ENCODE measurements at regions not wholly inside any gene's neighbourhood (a gene's known extent, or its start where the extent isn't known, plus 50 kb on each side); places are given as distances from the start of the nearest gene placed in this dataset.

- H3K9me3 ChIP-seq (replicated peaks in 1 of 3), result no peaks in the 10 kb centered on the region
- H3K36me3 ChIP-seq (replicated peaks in 1 of 2), result no peaks in the 10 kb centered on the region
- no peak overlapping the region for H3K27ac ChIP-seq
- no peak for TF ChIP-seq POLR2A (IDR thresholded peaks at IDR 0.05)
- TF ChIP-seq, protein P1, sequence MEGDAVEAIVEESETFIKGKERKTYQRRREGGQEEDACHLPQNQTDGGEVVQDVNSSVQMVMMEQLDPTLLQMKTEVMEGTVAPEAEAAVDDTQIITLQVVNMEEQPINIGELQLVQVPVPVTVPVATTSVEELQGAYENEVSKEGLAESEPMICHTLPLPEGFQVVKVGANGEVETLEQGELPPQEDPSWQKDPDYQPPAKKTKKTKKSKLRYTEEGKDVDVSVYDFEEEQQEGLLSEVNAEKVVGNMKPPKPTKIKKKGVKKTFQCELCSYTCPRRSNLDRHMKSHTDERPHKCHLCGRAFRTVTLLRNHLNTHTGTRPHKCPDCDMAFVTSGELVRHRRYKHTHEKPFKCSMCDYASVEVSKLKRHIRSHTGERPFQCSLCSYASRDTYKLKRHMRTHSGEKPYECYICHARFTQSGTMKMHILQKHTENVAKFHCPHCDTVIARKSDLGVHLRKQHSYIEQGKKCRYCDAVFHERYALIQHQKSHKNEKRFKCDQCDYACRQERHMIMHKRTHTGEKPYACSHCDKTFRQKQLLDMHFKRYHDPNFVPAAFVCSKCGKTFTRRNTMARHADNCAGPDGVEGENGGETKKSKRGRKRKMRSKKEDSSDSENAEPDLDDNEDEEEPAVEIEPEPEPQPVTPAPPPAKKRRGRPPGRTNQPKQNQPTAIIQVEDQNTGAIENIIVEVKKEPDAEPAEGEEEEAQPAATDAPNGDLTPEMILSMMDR (IDR thresholded peaks at IDR 0.05), result no peak
- DNase-seq, result no peak
- no peaks in the 10 kb centered on the region for H3K4me1 ChIP-seq (replicated peaks in 1 of 2)
- no peaks in the 10 kb centered on the region for H3K27me3 ChIP-seq
- 68 to 76% (median 70%) methylated on average over 1 of the region's 1 CpG for WGBS, 4 donors
- intact Hi-C loops (cut with DNase I), result no loop called here
- H3K4me3 ChIP-seq, result no peak overlapping the region
These were observed 1279.6 kb upstream of the USP15 start for GRCh38 chr12:60980558-60980957.

- Histone ChIP-seq H3K4me3 (no peak overlapping the region), H3K27ac (no peak overlapping the region), H3K36me3 (replicated peaks in 1 of 2) (no peaks in the 10 kb centered on the region), H3K9me3 (replicated peaks in 1 of 3) (no peaks in the 10 kb centered on the region), H3K27me3 (no peaks in the 10 kb centered on the region), H3K4me1 (replicated peaks in 1 of 2) (no peaks in the 10 kb centered on the region)
- intact Hi-C loops (cut with DNase I), result no loop called here
- no peak for DNase-seq
- TF ChIP-seq POLR2A (IDR thresholded peaks at IDR 0.05), result no peak
- TF ChIP-seq, protein P1 (IDR thresholded peaks at IDR 0.05), result no peak
- 52 to 70% (median 57%) methylated on average over 2 of the region's 2 CpGs for WGBS, 4 donors
These were observed 1278.7 kb upstream of the USP15 start for GRCh38 chr12:60981473-60981872.

GRCh38 chr12:60992087-60992486 is 1268.1 kb upstream of the USP15 start:
- TF ChIP-seq, protein P1 (IDR thresholded peaks at IDR 0.05), result no peak
- TF ChIP-seq POLR2A (IDR thresholded peaks at IDR 0.05), result no peak
- Histone ChIP-seq H3K4me3 (no peak overlapping the region), H3K27me3 (no peaks in the 10 kb centered on the region), H3K36me3 (replicated peaks in 1 of 2) (no peaks in the 10 kb centered on the region), H3K27ac (no peak overlapping the region), H3K4me1 (replicated peaks in 1 of 2) (no peaks in the 10 kb centered on the region), H3K9me3 (replicated peaks in 1 of 3) (no peaks in the 10 kb centered on the region)
- intact Hi-C loops (cut with DNase I), result no loop called here
- DNase-seq, result no peak
- WGBS, 4 donors, result 77 to 88% (median 84%) methylated on average over 2 of the region's 2 CpGs

- no peak for DNase-seq
- TF ChIP-seq, protein P1 (IDR thresholded peaks at IDR 0.05), result no peak
- no peak for TF ChIP-seq POLR2A (IDR thresholded peaks at IDR 0.05)
- WGBS, 4 donors, result 59 to 76% (median 68%) methylated on average over 1 of the region's 1 CpG
- no peaks in the 10 kb centered on the region for H3K36me3 ChIP-seq (replicated peaks in 1 of 2)
- intact Hi-C loops (cut with DNase I), result no loop called here
- no peaks in the 10 kb centered on the region for H3K27me3 ChIP-seq
- H3K27ac ChIP-seq, result no peak overlapping the region
- H3K4me1 ChIP-seq (replicated peaks in 1 of 2), result no peaks in the 10 kb centered on the region
- no peaks in the 10 kb centered on the region for H3K9me3 ChIP-seq (replicated peaks in 1 of 3)
- H3K4me3 ChIP-seq, result no peak overlapping the region
These were observed 1264.9 kb upstream of the USP15 start for GRCh38 chr12:60995256-60995825.

Measured in adrenal gland (tissue), 9 donors.